GM18951 (cell line): ENCODE measurements at regions not wholly inside any gene's neighbourhood (a gene's known extent, or its start where the extent isn't known, plus 50 kb on each side); places are given as distances from the start of the nearest gene placed in this dataset.

Experiments used
- POLR2A ChIP-seq: IDR thresholded peaks from 4 replicates; pipeline ENCODE4 v1.6.1; 2011; ENCODE audit warnings: mild to moderate bottlenecking; ENCODE audit not compliant: insufficient read length, insufficient read depth; ENCODE audit errors: extremely low read depth
- in situ Hi-C: fragments of 300-500 bp; cut with MboI; formaldehyde crosslinking; loops from one replicate; pipeline ENCODE4 v1.12.0; 2022; ENCODE audit warnings: low sequenced_read_pairs, mixed read lengths, inconsistent platforms; ENCODE audit not compliant: unreplicated experiment

- in situ Hi-C loops, result no loop called here
- no peak for TF ChIP-seq POLR2A
Measured at GRCh38 chr2:18430996-18431748, 129.3 kb downstream of the RDH14 start.

GRCh38 chr2:18428516-18428915 is 131.9 kb downstream of the RDH14 start:
- in situ Hi-C loops, result no loop called here
- TF ChIP-seq POLR2A, result no peak

DNA sequence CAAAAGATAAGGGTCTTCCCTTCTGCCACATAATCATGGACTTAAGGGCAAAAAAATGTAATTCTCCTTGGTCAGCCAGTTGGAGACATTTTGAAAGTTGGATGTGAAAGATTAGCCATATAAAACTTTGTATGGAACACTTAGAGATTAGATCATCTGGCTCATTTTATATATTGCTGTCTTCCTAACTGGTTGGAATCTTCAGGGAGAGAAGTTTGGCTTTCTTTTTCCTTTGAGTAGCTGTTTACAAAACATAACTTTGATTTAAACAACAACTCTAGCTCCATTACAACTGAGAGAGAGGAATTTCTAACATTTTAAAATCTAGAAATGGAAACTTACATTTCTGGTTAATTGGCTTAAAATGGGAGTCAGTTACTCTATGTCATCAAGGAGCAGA is 132.7 kb downstream of the RDH14 start:
- in situ Hi-C loops, result no loop called here
- no peak for TF ChIP-seq POLR2A

GRCh38 chr2:18426174-18426573 is 134.3 kb downstream of the RDH14 start:
- in situ Hi-C loops, result no loop called here
- no peak for TF ChIP-seq POLR2A

GRCh38 chr2:18425210-18425703 is 135.2 kb downstream of the RDH14 start:
- in situ Hi-C loops, result no loop called here
- TF ChIP-seq POLR2A, result no peak

DNA sequence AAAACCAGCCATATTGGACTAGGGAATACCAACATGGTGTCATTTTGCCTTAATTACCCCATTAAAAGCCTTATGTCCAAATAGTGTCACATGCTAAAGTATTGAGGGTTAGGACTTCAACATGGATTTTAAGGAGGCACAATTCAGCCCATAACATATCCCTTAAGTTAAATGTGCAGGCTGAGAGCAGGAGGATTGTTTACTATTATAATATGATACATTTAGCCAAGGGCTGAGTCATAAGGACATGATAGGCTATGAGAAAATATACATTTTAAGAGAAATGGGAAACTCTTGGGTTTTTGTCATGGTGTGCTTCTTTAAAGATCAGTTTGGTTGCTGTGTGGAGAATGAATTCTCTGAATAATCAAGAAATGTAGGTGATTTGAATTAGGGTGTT is 136.8 kb downstream of the RDH14 start:
- in situ Hi-C loops, result no loop called here
- TF ChIP-seq POLR2A, result no peak

- no peak for TF ChIP-seq POLR2A
- in situ Hi-C loops, result no loop called here
Measured at GRCh38 chr2:18422432-18423165, 137.9 kb downstream of the RDH14 start.

DNA sequence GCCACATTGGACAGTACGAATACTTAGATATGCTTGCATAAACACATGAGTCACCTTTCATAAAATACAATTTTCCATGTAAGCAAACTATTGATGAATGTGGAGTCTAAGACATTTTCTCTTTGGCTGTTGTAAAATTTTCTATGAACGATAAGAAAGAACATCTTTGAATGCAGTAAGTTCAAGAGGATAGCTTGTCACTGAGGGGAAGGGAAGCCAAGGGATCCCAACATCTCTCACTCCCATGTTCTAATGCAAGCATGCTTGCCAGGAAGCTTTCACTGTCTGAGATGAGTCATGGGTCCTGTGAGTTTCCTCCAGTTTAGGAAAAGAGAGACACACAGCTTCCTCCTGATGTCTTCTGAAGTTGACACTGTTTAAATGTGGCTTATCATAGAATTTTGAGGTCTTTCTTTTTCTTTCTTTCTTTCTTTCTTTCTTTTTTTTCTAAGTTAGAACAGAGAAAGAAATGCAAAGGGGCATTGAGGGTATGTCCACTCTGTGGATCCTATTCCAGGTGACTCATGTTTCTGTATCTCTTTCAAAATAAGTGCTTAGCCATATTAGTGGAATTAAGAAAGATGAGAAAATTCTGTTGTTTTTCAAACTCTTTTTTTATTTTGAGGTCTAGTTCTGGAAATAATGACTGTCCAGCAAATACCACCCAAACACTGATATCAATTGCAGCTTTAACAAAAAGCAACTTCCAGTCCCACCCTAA is 146.6 kb downstream of the RDH14 start:
- TF ChIP-seq POLR2A, result no peak
- in situ Hi-C loops, result no loop called here

DNA sequence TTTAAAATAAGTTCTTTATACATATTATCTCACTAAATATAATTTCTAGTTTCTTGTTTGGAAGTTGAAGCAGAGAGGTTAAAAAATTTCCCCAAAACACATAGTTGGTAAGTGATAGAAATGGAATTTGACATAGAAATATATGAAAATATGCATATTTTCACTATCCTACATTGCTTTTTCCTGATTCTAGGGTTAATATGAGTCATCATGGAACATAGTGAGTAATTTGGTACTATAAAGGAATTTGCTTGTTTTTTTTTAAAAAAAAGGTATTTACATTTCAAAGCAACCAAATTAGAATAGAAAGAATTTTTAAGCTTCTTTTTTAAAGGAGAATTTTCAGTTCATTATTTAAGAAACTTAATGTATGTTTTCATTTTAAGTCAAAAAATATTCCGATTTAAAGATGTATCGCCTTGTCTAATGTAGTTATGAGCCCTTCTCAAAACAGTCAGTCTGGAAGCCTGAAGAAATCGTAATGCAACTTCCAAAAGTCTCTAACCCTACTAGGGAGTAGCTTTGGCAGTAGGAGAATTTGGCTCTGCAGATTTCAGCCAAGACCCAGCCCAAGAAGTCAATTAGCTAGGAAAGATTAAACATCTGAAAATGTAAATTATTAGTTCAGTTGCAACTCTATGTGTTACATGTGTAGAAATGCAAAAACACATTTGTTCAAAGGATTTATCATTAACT is 147.3 kb downstream of the RDH14 start:
- in situ Hi-C loops, result no loop called here
- TF ChIP-seq POLR2A, result no peak

- in situ Hi-C loops, result no loop called here
- TF ChIP-seq POLR2A, result no peak
Measured at GRCh38 chr2:18411626-18412025, 148.8 kb downstream of the RDH14 start.

GRCh38 chr2:18410543-18410942 is 149.9 kb downstream of the RDH14 start:
- no peak for TF ChIP-seq POLR2A
- in situ Hi-C loops, result no loop called here

GRCh38 chr2:18408638-18409037 is 151.8 kb downstream of the RDH14 start:
- no peak for TF ChIP-seq POLR2A
- in situ Hi-C loops, result no loop called here

DNA sequence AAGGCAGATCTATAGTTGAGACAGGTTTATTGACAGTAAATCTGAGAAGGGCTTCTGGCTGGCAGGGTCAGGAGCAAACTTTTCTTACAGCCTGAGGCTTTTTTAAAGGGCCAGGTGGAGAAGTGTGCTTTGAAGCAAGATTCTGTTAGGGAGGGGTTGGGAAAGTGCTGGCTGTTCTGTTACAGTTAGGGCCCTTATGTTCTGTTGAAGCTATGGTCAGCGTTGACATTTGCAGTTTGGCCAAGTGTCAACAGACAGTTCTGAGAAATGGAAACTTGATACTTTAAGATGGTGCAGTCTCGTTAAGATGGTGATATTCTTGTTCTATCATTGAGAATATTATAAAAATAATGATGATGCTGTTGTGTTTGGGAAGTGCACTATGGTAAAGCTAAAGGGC is 154.2 kb downstream of the RDH14 start:
- in situ Hi-C loops, result no loop called here
- no peak for TF ChIP-seq POLR2A
